HL-60/S4 treated with phorbol 12-myristate 13-acetate at 8.2 ng/mL for 4 days and 3 days (cell line): ENCODE measurements at regions not wholly inside any gene's neighbourhood (a gene's known extent, or its start where the extent isn't known, plus 50 kb on each side); places are given as distances from the start of the nearest gene placed in this dataset.
"Not testable (repeated sequence)": the region's sequence is repeated elsewhere in the genome, so short reads cannot be mapped to it uniquely, and the experiment has no call there.

Experiments used
- in situ Hi-C: fragments of 300-500 bp; cut with MboI; formaldehyde crosslinking; loops from 2 replicates; pipeline ENCODE4 v1.15.0; 2022; ENCODE audit warnings: low sequenced_read_pairs

- in situ Hi-C loops, result no loop called here
Observed at GRCh38 chr14:22184157-22184829, 404.7 kb downstream of the DAD1 start.

- in situ Hi-C loops, result no loop called here
Observed at GRCh38 chr14:22180045-22180444, 409.0 kb downstream of the DAD1 start.

- in situ Hi-C loops, result no loop called here
Observed at GRCh38 chr14:22179190-22179589, 409.8 kb downstream of the DAD1 start.

- in situ Hi-C loops, result no loop called here
Observed at GRCh38 chr14:22178333-22178839, 410.6 kb downstream of the DAD1 start.

- in situ Hi-C loops, result no loop called here
Observed at GRCh38 chr14:22177870-22178269, 411.2 kb downstream of the DAD1 start.

GRCh38 chr14:22176957-22177356 lies 412.1 kb downstream of the DAD1 start:
- in situ Hi-C loops, result no loop called here

- in situ Hi-C loops, result not testable (repeated sequence)
Observed at GRCh38 chr14:22175278-22175558, 413.8 kb downstream of the DAD1 start.

- in situ Hi-C loops, result no loop called here
Observed at GRCh38 chr14:22174412-22175277, 414.4 kb downstream of the DAD1 start.

GRCh38 chr14:22168092-22168955 lies 420.7 kb downstream of the DAD1 start:
- in situ Hi-C loops, result no loop called here

- in situ Hi-C loops, result no loop called here
Observed at GRCh38 chr14:22164616-22165015, 424.4 kb downstream of the DAD1 start.

- in situ Hi-C loops, result no loop called here
Observed at GRCh38 chr14:22163051-22163450, 426.0 kb downstream of the DAD1 start.

GRCh38 chr14:22159957-22160356 lies 429.1 kb downstream of the DAD1 start:
- in situ Hi-C loops, result no loop called here

GRCh38 chr14:22159099-22159498 lies 429.9 kb downstream of the DAD1 start:
- in situ Hi-C loops, result no loop called here

- in situ Hi-C loops, result no loop called here
Observed at GRCh38 chr14:22158560-22158959, 430.5 kb downstream of the DAD1 start.

GRCh38 chr14:22155571-22155970 lies 433.5 kb downstream of the DAD1 start:
- in situ Hi-C loops, result no loop called here

GRCh38 chr14:22152903-22153302 lies 436.1 kb downstream of the DAD1 start:
- in situ Hi-C loops, result no loop called here

GRCh38 chr14:22152161-22152870 lies 436.7 kb downstream of the DAD1 start:
- in situ Hi-C loops, result no loop called here

GRCh38 chr14:22151121-22151520 lies 437.9 kb downstream of the DAD1 start:
- in situ Hi-C loops, result no loop called here

- in situ Hi-C loops, result no loop called here
Observed at GRCh38 chr14:22149058-22149457, 440.0 kb downstream of the DAD1 start.

GRCh38 chr14:22147716-22148115 lies 441.3 kb downstream of the DAD1 start:
- in situ Hi-C loops, result no loop called here

- in situ Hi-C loops, result no loop called here
Observed at GRCh38 chr14:22143363-22143762, 445.7 kb downstream of the DAD1 start.
